GM12878 (cell line): ENCODE measurements at regions not wholly inside any gene's neighbourhood (a gene's known extent, or its start where the extent isn't known, plus 50 kb on each side); places are given as distances from the start of the nearest gene placed in this dataset.

Source experiments
- ATAC-seq: fragments of 200-7000 bp; cut with Tn5 transposase; 3 replicates; pipeline ENCODE4 v1.9.1; 2020; ENCODE audit warnings: mild to moderate bottlenecking, moderate library complexity
- BruUV-seq: library from RNA; stranded (reverse); fragments of 400-500 nt; replicated peaks from 2 replicates; lab custom pipeline; 2021; lab: Mats Ljungman, UMichigan
- CTCF ChIA-PET: fragments of 300-600 bp; sonication (Branson Sonifier 250); formaldehyde crosslinking; extraction: SDS; loops from one replicate; lab custom pipeline; 2021; ENCODE audit warnings: inconsistent platforms; lab: Yijun Ruan, JAX
- POLR2A ChIA-PET: fragments of 350-600 bp; formaldehyde crosslinking; extraction: SDS; loops from one replicate; lab custom pipeline; 2021; ENCODE audit warnings: inconsistent platforms; lab: Charles Lee
- RAD21 ChIA-PET: fragments of 300-600 bp; sonication (Branson Sonifier 250); formaldehyde crosslinking; loops from one replicate; lab custom pipeline; 2023; ENCODE audit warnings: antibody characterized with exemption; ENCODE audit not compliant: unreplicated experiment; lab: Charles Lee
- SMC1A ChIA-PET: fragments of 300-600 bp; sonication (Branson Sonifier 250); formaldehyde crosslinking; loops from one replicate; lab custom pipeline; 2023; ENCODE audit not compliant: unreplicated experiment, uncharacterized antibody; lab: Charles Lee
- DNase-seq: peaks from one replicate; pipeline ENCODE4 v3.0.0-alpha.2; 2011; ENCODE audit warnings: low read depth, low spot score
- FAIRE-seq: peaks from 3 replicates; lab custom pipeline; 2011; peaks lifted over from hg19 to GRCh38; lab: Jason Lieb, UNC
- H2AFZ ChIP-seq: 2 replicates; pipeline ENCODE4 v1.6.0; 2011; ENCODE audit warnings: low read depth, low read length, control low read depth; ENCODE audit not compliant: control insufficient read depth
- H3K27ac ChIP-seq: 2 replicates; pipeline ENCODE4 v1.5.1; 2011; ENCODE audit warnings: control low read depth; ENCODE audit not compliant: control insufficient read depth, insufficient read depth
- H3K27me3 ChIP-seq, 2 experiments: replicated peaks in 1 of 2; 2 replicates each; pipeline versions ENCODE4 v1.6.0 to v1.6.1; 2011; ENCODE audit warnings: low read length in 1 of 2; ENCODE audit not compliant: control insufficient read depth in 2 of 2, insufficient read depth in 2 of 2
- H3K36me3 ChIP-seq, 2 experiments: 2 replicates each; pipeline ENCODE4 v1.5.1; 2011; ENCODE audit warnings: low read length in 1 of 2; ENCODE audit not compliant: control insufficient read depth in 2 of 2, insufficient read depth in 2 of 2
- H3K4me1 ChIP-seq: 2 replicates; pipeline ENCODE4 v1.6.1; 2011; ENCODE audit warnings: mild to moderate bottlenecking, low read length, moderate library complexity, mixed read lengths; ENCODE audit not compliant: control insufficient read depth, insufficient read depth
- H3K4me2 ChIP-seq: 2 replicates; pipeline ENCODE4 v1.6.0; 2011; ENCODE audit warnings: control low read depth; ENCODE audit not compliant: control insufficient read depth, insufficient read depth
- H3K4me3 ChIP-seq: fragments of 200-600 bp; sonication (generic); 2 replicates; pipeline ENCODE4 v1.5.1; 2016
- H3K79me2 ChIP-seq: 2 replicates; pipeline ENCODE4 v1.6.0; 2011; ENCODE audit warnings: low read length; ENCODE audit not compliant: control insufficient read depth, insufficient read depth
- H3K9ac ChIP-seq: 2 replicates; pipeline ENCODE4 v1.8.0; 2011; ENCODE audit warnings: low read length, control low read depth, mixed read lengths; ENCODE audit not compliant: control insufficient read depth, insufficient read depth
- H3K9me3 ChIP-seq: replicated peaks from 3 replicates; pipeline ENCODE4 v1.5.1; 2011; ENCODE audit warnings: mild to moderate bottlenecking, low read length; ENCODE audit not compliant: control insufficient read depth, insufficient read depth
- H4K20me1 ChIP-seq: 2 replicates; pipeline ENCODE4 v1.6.0; 2011; ENCODE audit not compliant: control insufficient read depth, insufficient read depth
- IRF5 ChIP-seq: fragments of 450-650 bp; IDR thresholded peaks from 2 replicates; pipeline ENCODE4 v1.6.1; 2017; ENCODE audit warnings: borderline replicate concordance
- JUND ChIP-seq: IDR thresholded peaks from 2 replicates; pipeline ENCODE4 v1.6.1; 2012; ENCODE audit warnings: low read depth, mild to moderate bottlenecking, low read length, improper control_type of control experiment, moderate library complexity
- PKNOX1 ChIP-seq: fragments of 450-650 bp; IDR thresholded peaks from 2 replicates; pipeline ENCODE4 v1.6.1; 2016; ENCODE audit warnings: mild to moderate bottlenecking
- RFX5 ChIP-seq: IDR thresholded peaks from 2 replicates; pipeline ENCODE4 v1.6.1; 2011; ENCODE audit warnings: low read depth, low read length, improper control_type of control experiment
- SRF ChIP-seq, 2 experiments: IDR thresholded peaks; 2 replicates each; pipeline ENCODE4 v1.6.1; 2011; ENCODE audit warnings: low read depth in 2 of 2, low read length in 2 of 2, mild to moderate bottlenecking in 1 of 2, moderate library complexity in 1 of 2
- WGBS: methylation state at CpG from one replicate; pipeline ENCODE4 v1.1.6; 2016; ENCODE audit warnings: low lambda C conversion rate; ENCODE audit not compliant: insufficient replicate concordance, insufficient coverage; ENCODE audit errors: missing lambda C conversion rate; 5-methylcytosine and 5-hydroxymethylcytosine counted together
- in situ Hi-C: fragments of 300-500 bp; cut with MboI; formaldehyde crosslinking; loops from 9 replicates; pipeline ENCODE4 v1.14.3; 2018; ENCODE audit warnings: mixed read lengths
- intact Hi-C: fragments of 100-400 bp; cut with micrococcal nuclease; formaldehyde crosslinking; loops from one replicate; pipeline ENCODE4 v1.14.2; 2022; ENCODE audit not compliant: unreplicated experiment
- TF ChIP-seq, protein P1 (sequence below): fragments of 450-650 bp; formaldehyde crosslinking; IDR thresholded peaks from 2 replicates; pipeline ENCODE4 v1.5.0; 2022; ENCODE audit warnings: mild to moderate bottlenecking, missing genetic modification characterization

GRCh38 chr7:69199041-69199440, 399.2 kb upstream of the AUTS2 start (continued):
- TF ChIP-seq, protein P1, sequence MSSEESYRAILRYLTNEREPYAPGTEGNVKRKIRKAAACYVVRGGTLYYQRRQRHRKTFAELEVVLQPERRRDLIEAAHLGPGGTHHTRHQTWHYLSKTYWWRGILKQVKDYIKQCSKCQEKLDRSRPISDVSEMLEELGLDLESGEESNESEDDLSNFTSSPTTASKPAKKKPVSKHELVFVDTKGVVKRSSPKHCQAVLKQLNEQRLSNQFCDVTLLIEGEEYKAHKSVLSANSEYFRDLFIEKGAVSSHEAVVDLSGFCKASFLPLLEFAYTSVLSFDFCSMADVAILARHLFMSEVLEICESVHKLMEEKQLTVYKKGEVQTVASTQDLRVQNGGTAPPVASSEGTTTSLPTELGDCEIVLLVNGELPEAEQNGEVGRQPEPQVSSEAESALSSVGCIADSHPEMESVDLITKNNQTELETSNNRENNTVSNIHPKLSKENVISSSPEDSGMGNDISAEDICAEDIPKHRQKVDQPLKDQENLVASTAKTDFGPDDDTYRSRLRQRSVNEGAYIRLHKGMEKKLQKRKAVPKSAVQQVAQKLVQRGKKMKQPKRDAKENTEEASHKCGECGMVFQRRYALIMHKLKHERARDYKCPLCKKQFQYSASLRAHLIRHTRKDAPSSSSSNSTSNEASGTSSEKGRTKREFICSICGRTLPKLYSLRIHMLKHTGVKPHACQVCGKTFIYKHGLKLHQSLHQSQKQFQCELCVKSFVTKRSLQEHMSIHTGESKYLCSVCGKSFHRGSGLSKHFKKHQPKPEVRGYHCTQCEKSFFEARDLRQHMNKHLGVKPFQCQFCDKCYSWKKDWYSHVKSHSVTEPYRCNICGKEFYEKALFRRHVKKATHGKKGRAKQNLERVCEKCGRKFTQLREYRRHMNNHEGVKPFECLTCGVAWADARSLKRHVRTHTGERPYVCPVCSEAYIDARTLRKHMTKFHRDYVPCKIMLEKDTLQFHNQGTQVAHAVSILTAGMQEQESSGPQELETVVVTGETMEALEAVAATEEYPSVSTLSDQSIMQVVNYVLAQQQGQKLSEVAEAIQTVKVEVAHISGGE (CRISPR knock-in tag) = no peak
- TF ChIP-seq JUND = no peak
- no peak for TF ChIP-seq RFX5
- no peak for TF ChIP-seq IRF5

- in situ Hi-C loops = no loop called here
- SMC1A ChIA-PET = no interaction called here
- no peak overlapping the region for H3K4me2 ChIP-seq
- H3K9me3 ChIP-seq = peaks cover 2% of the 10 kb centered on the region; the same call in 1 of the 3 replicates
- no peak for DNase-seq
- WGBS = 0% methylated on average over 1 of the region's 1 CpG
- no peak overlapping the region for H3K27ac ChIP-seq
- CTCF ChIA-PET = no interaction called here
- POLR2A ChIA-PET = no interaction called here
- no peak overlapping the region for H2AFZ ChIP-seq
- TF ChIP-seq SRF (IDR thresholded peaks at IDR 0.05; ENCODE audit: low read depth in 2 of 2, low read length in 2 of 2) = 0 out of 4 replicates have a peak, but pooled peaks of 1 of the 2 experiments have one; percentile 45
- no peak for TF ChIP-seq PKNOX1
- H3K4me1 ChIP-seq = no peaks in the 10 kb centered on the region
- no peak overlapping the region for H3K4me3 ChIP-seq
- no peak for FAIRE-seq
- intact Hi-C loops = no loop called here
- no peaks in the 10 kb centered on the region for H3K79me2 ChIP-seq
- no TSS peak for BruUV-seq
- H3K9ac ChIP-seq = no peak overlapping the region
- no peaks in the 10 kb centered on the region for H3K27me3 ChIP-seq
- no peak for ATAC-seq
- RAD21 ChIA-PET = no interaction called here
- no peaks in the 10 kb centered on the region for H4K20me1 ChIP-seq
- no peaks in the 10 kb centered on the region for H3K36me3 ChIP-seq
These were observed 398.6 kb upstream of the AUTS2 start for GRCh38 chr7:69199661-69200060.
